Thyroid gland (tissue), 4 donors: ENCODE measurements at regions not wholly inside any gene's neighbourhood (a gene's known extent, or its start where the extent isn't known, plus 50 kb on each side); places are given as distances from the start of the nearest gene placed in this dataset.

Source experiments
- CTCF ChIP-seq, 6 experiments: fragments of 200-600 bp in 3 of 6; fragments of 450-650 bp in 3 of 6; sonication (generic) in 3 of 6; IDR thresholded peaks; one replicate each; pipeline ENCODE4 v1.5.1; 2016 to 2019; ENCODE audit warnings: antibody characterized with exemption in 6 of 6, mild to moderate bottlenecking in 2 of 6, inconsistent platforms in 1 of 6, moderate library complexity in 1 of 6
- POLR2A ChIP-seq, 2 donors: fragments of 450-650 bp; IDR thresholded peaks; one replicate each; pipeline ENCODE4 v1.6.1; 2017; ENCODE audit warnings: antibody characterized with exemption in 2 of 2, mild to moderate bottlenecking in 2 of 2, moderate library complexity in 1 of 2

GRCh38 chr22:25449781-25450317 is 114.6 kb upstream of the GRK3 start:
- TF ChIP-seq CTCF (IDR thresholded peaks at IDR 0.05) = no peak
- TF ChIP-seq POLR2A (IDR thresholded peaks at IDR 0.05) = no peak
